CD4-positive, alpha-beta T cell treated with Interleukin-4 for 4 hours (primary cell): ENCODE measurements at regions not wholly inside any gene's neighbourhood (a gene's known extent, or its start where the extent isn't known, plus 50 kb on each side); places are given as distances from the start of the nearest gene placed in this dataset.

Experiments
- DNase-seq: peaks from one replicate; pipeline ENCODE4 v3.0.0-alpha.2; 2020

GRCh38 chr2:129253461-129253812, 726.0 kb upstream of the RAB6C start:
- DNase-seq = no peak

- DNase-seq = no peak
Measured at GRCh38 chr2:129254718-129255117, 724.7 kb upstream of the RAB6C start.

- no peak for DNase-seq
Measured at GRCh38 chr2:129255610-129256313, 723.7 kb upstream of the RAB6C start.

- DNase-seq = no peak
Measured at GRCh38 chr2:129256642-129257041, 722.8 kb upstream of the RAB6C start.

GRCh38 chr2:129262934-129263333, 716.5 kb upstream of the RAB6C start:
- no peak for DNase-seq

- DNase-seq = no peak
Measured at GRCh38 chr2:129263939-129264338, 715.5 kb upstream of the RAB6C start.

- DNase-seq = no peak
Measured at GRCh38 chr2:129267559-129267958, 711.9 kb upstream of the RAB6C start.

GRCh38 chr2:129273266-129274037, 706.0 kb upstream of the RAB6C start:
- no peak for DNase-seq

- DNase-seq = no peak
Measured at GRCh38 chr2:129274038-129274415, 705.4 kb upstream of the RAB6C start.

GRCh38 chr2:129274918-129275317, 704.5 kb upstream of the RAB6C start:
- DNase-seq = no peak

GRCh38 chr2:129275706-129276105, 703.8 kb upstream of the RAB6C start:
- DNase-seq = no peak

- DNase-seq = no peak
Measured at GRCh38 chr2:129276978-129277584, 702.4 kb upstream of the RAB6C start.

GRCh38 chr2:129277585-129277981, 701.9 kb upstream of the RAB6C start:
- no peak for DNase-seq

- DNase-seq = no peak
Measured at GRCh38 chr2:129281791-129282530, 697.5 kb upstream of the RAB6C start.

- DNase-seq = no peak
Measured at GRCh38 chr2:129285012-129285411, 694.5 kb upstream of the RAB6C start.

- DNase-seq = no peak
Measured at GRCh38 chr2:129293326-129293725, 686.1 kb upstream of the RAB6C start.

GRCh38 chr2:129296396-129296795, 683.1 kb upstream of the RAB6C start:
- DNase-seq = no peak

GRCh38 chr2:129296806-129297205, 682.7 kb upstream of the RAB6C start:
- no peak for DNase-seq

- DNase-seq = no peak
Measured at GRCh38 chr2:129297430-129297829, 682.0 kb upstream of the RAB6C start.

GRCh38 chr2:129299338-129299737, 680.1 kb upstream of the RAB6C start:
- DNase-seq = no peak

- DNase-seq = no peak
Measured at GRCh38 chr2:129299756-129300155, 679.7 kb upstream of the RAB6C start.

- no peak for DNase-seq
Measured at GRCh38 chr2:129300456-129300855, 679.0 kb upstream of the RAB6C start.

GRCh38 chr2:129301431-129301913, 678.0 kb upstream of the RAB6C start:
- no peak for DNase-seq
